Chondrocyte (in vitro differentiated cells): ENCODE measurements at regions not wholly inside any gene's neighbourhood (a gene's known extent, or its start where the extent isn't known, plus 50 kb on each side); places are given as distances from the start of the nearest gene placed in this dataset.

ENCODE experiments used
- DNase-seq: peaks from one replicate; pipeline ENCODE4 v3.0.0; 2021; ENCODE audit warnings: mixed read lengths, low spot score
- H3K27ac Mint-ChIP-seq: one replicate; pipeline ENCODE4 v1.8.0; 2021; ENCODE audit warnings: mild to moderate bottlenecking, moderate library complexity, mixed read lengths; ENCODE audit not compliant: unreplicated experiment
- H3K27me3 Mint-ChIP-seq: 2 replicates; pipeline ENCODE4 v1.8.0; 2021; ENCODE audit warnings: low read depth, mixed read lengths
- H3K36me3 Mint-ChIP-seq: 2 replicates; pipeline ENCODE4 v1.8.0; 2021; ENCODE audit warnings: low read depth, mixed read lengths
- H3K4me1 Mint-ChIP-seq: 2 replicates; pipeline ENCODE4 v1.8.0; 2021; ENCODE audit warnings: low read depth, mild to moderate bottlenecking, mixed read lengths
- H3K4me3 Mint-ChIP-seq: one replicate; pipeline ENCODE4 v1.8.0; 2021; ENCODE audit warnings: mild to moderate bottlenecking, moderate library complexity, mixed read lengths; ENCODE audit not compliant: unreplicated experiment
- H3K9me3 Mint-ChIP-seq: 2 replicates; pipeline ENCODE4 v1.8.0; 2021; ENCODE audit warnings: low read depth, mixed read lengths
- TF ChIP-seq, protein P1 (sequence below): fragments of 200-600 bp; sonication (generic); IDR thresholded peaks from 2 replicates; pipeline ENCODE4 v1.5.0; 2021; ENCODE audit warnings: antibody characterized with exemption, mild to moderate bottlenecking, moderate library complexity

DNA sequence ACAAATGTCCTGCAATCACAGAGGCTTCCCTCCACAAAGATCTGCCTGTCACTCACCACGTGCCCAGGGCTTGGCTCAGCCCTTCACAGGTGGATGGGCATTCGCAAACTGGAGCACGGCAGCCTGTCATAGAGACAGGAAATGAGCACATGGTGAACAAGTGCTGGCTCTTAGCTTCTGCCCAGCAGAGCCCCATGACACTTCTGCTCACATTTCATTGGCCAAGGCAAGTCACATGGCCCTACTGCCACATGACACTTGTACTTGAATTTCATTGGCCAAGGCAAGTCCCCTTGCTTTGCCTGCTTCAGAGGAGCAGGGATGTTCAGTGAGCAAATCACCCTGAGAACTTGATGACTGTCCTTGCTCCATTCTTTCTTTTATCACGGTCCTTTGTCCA, 110.8 kb upstream of the PPP2R2D start:
- Mint-ChIP-seq H3K9me3 (no peaks in the 10 kb centered on the region), H3K27me3 (peaks cover 7% of the 10 kb centered on the region), H3K4me1 (no peaks in the 10 kb centered on the region), H3K27ac (no peak overlapping the region), H3K36me3 (no peaks in the 10 kb centered on the region), H3K4me3 (no peak overlapping the region)
- TF ChIP-seq, protein P1, sequence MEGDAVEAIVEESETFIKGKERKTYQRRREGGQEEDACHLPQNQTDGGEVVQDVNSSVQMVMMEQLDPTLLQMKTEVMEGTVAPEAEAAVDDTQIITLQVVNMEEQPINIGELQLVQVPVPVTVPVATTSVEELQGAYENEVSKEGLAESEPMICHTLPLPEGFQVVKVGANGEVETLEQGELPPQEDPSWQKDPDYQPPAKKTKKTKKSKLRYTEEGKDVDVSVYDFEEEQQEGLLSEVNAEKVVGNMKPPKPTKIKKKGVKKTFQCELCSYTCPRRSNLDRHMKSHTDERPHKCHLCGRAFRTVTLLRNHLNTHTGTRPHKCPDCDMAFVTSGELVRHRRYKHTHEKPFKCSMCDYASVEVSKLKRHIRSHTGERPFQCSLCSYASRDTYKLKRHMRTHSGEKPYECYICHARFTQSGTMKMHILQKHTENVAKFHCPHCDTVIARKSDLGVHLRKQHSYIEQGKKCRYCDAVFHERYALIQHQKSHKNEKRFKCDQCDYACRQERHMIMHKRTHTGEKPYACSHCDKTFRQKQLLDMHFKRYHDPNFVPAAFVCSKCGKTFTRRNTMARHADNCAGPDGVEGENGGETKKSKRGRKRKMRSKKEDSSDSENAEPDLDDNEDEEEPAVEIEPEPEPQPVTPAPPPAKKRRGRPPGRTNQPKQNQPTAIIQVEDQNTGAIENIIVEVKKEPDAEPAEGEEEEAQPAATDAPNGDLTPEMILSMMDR: no peak
- DNase-seq: no peak

DNA sequence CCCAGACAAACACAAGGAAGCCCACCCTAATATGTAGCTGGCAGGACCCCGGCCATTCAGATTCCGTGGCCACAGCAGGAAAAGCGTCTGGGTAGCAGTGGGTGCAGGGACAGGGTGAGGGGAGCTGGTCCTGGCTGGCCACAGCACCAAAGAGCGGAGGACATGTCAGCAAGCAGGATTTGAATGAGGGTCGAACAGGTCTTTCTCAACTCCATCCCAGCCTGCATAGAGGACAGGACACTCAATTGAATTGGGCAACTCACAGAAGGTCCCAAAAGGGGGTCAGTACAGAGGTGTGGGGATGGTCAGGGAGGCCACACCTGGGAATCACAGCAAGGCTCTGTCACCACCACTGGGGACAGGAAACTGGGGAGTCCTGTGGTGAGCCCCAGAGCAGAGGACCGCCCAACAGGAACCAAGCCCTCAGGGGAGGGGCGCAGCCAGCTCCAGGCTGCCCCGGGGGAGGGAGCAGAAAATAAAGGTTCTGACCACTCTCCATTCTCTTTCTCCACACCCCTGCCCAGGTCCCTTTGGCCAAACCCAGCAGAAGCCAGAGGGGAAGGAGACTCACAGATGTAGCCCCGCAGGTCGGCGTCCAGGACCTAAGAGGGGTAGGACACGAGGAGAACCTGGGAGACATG, 108.7 kb upstream of the PPP2R2D start:
- peaks cover 3% of the 10 kb centered on the region for H3K27me3 Mint-ChIP-seq
- H3K9me3 Mint-ChIP-seq: peaks cover 9% of the 10 kb centered on the region
- no peaks in the 10 kb centered on the region for H3K4me1 Mint-ChIP-seq
- H3K36me3 Mint-ChIP-seq: no peaks in the 10 kb centered on the region
- no peak overlapping the region for H3K4me3 Mint-ChIP-seq
- H3K27ac Mint-ChIP-seq: no peak overlapping the region
- TF ChIP-seq, protein P1: no peak
- no peak for DNase-seq

DNA sequence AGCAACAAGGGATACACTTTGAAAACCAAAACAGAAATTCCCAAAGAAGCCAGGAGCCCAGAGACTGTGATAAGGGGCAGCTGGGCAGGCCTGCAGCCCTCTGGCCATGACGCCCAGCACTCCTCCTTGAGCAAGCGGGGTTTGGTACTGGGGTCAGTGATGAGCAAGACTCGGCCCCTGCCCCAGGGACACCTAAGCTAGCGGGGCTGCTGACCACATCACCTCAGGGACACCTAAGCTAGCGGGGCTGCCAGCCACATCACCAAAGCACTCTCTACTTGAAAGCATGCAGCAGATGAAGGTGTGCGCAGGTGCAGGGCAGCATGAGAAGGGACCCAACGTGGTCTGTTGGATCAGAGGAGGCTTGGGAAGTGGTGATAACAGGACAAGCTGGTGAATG, 108.0 kb upstream of the PPP2R2D start:
- Mint-ChIP-seq H3K27ac (no peak overlapping the region), H3K27me3 (no peaks in the 10 kb centered on the region), H3K9me3 (peaks cover 10% of the 10 kb centered on the region), H3K4me3 (no peak overlapping the region), H3K4me1 (no peaks in the 10 kb centered on the region), H3K36me3 (no peaks in the 10 kb centered on the region)
- TF ChIP-seq, protein P1: no peak
- DNase-seq: no peak

DNA sequence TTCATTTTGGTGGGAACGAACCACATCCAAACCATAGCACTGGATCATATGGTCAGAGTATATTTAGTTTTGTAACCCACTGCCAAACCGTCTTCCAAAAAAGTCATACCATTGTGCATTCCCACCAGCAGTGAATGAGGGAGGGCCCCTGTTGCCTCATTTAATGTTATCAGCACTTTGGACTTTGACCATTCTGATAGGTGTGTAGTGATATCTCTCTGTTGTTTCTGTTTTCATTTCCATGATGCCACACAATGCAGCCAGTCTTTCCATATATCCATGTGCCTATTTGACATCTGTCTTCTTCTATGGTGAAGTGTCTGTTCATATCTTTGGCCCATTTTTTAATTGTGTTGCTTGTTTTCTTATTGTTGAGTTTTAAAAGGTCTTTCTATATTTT, 105.0 kb upstream of the PPP2R2D start:
- Mint-ChIP-seq H3K4me3 (no peak overlapping the region), H3K27me3 (no peaks in the 10 kb centered on the region), H3K9me3 (peaks cover 33% of the 10 kb centered on the region), H3K27ac (no peak overlapping the region), H3K4me1 (no peaks in the 10 kb centered on the region), H3K36me3 (no peaks in the 10 kb centered on the region)
- no peak for DNase-seq
- TF ChIP-seq, protein P1: no peak

DNA sequence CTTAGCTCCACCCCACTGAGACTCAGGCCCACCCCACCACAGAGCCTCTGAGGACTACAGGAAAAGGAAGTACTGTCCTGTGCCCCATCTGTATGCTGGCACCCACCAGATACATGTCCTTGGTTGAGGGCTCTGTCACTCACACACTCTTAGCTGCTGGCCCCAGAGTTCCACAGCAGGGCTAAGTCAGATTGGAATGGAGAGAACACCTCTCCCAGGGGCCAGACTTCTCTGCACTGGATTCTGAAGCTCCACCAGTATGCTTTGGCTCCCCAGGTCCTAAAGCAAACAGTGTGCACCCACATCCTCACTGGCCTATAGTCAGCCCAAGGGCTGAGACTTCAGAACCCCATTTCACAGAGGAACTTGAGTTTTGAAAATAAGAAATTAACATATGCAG, 103.2 kb upstream of the PPP2R2D start:
- Mint-ChIP-seq H3K27me3 (no peaks in the 10 kb centered on the region), H3K9me3 (peaks cover 36% of the 10 kb centered on the region), H3K4me1 (no peaks in the 10 kb centered on the region), H3K27ac (no peak overlapping the region), H3K4me3 (no peak overlapping the region), H3K36me3 (no peaks in the 10 kb centered on the region)
- DNase-seq: no peak
- TF ChIP-seq, protein P1: no peak
